ENCODE measurements at regions not wholly inside any gene's neighbourhood (a gene's known extent, or its start where the extent isn't known, plus 50 kb on each side); places are given as distances from the start of the nearest gene placed in this dataset.

- TF ChIP-seq EZH2phosphoT487 (IDR thresholded peaks at IDR 0.05; ENCODE audit: borderline replicate concordance, low read depth): no peak
- no peak for TF ChIP-seq CTCF (IDR thresholded peaks at IDR 0.05)
- no peak for TF ChIP-seq ZBTB33 (IDR thresholded peaks at IDR 0.05; ENCODE audit: borderline replicate concordance, low read depth)
- no peak for TF ChIP-seq TAF1 (IDR thresholded peaks at IDR 0.05; ENCODE audit: borderline replicate concordance, low read depth, low read length)
- no peak for TF ChIP-seq MXI1 (IDR thresholded peaks at IDR 0.05; ENCODE audit: low read depth, low read length)
- TF ChIP-seq GATA2 (CRISPR knock-in tag; IDR thresholded peaks at IDR 0.05): no peak
- no peak for TF ChIP-seq GABPA (IDR thresholded peaks at IDR 0.05; ENCODE audit: low read depth)
- TF ChIP-seq SIN3A (IDR thresholded peaks at IDR 0.05; ENCODE audit: borderline replicate concordance, low read depth, low read length): no peak
- TF ChIP-seq JUND (IDR thresholded peaks at IDR 0.05): no peak
- TF ChIP-seq RXRA (IDR thresholded peaks at IDR 0.05; ENCODE audit: borderline replicate concordance, low read depth): no peak
- TF ChIP-seq POLR2AphosphoS5 (IDR thresholded peaks at IDR 0.05; ENCODE audit: low read depth, low read length): no peak
These were observed 229.8 kb downstream of the SOX4 start for GRCh38 chr6:21823371-21823770.
